ENCODE measurements at regions not wholly inside any gene's neighbourhood (a gene's known extent, or its start where the extent isn't known, plus 50 kb on each side); places are given as distances from the start of the nearest gene placed in this dataset.

DNA sequence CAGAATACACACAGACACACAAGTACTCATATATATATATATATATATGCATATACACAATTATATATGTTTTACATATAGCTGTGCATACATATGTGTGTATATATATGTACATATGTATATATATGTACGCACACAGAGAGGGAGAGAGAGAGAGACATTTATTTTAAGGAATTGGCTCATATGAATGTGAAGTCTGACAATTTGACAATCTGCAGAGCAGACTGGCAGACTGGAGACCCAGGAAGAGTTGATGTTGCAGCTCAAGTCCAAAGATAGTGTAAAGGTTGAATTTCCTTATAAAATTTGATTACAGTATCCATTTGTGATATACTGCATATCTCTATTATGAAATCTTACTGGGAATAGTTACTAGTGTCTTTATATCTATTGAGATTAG, 1330.3 kb upstream of the CADM2 start:
- H3K9ac ChIP-seq (ENCODE audit: low read depth, low read length, poor library complexity, severe bottlenecking) = no peak overlapping the region
- no peak overlapping the region for H2AFZ ChIP-seq (ENCODE audit: low read length)
- H3K9me2 ChIP-seq (replicated peaks; ENCODE audit: low read depth, low read length) = no peaks in the 10 kb centered on the region
- no peaks in the 10 kb centered on the region for H3K4me1 ChIP-seq (ENCODE audit: insufficient read depth, low read length, poor library complexity, severe bottlenecking)
- TF ChIP-seq CTCF (conservative IDR thresholded peaks at IDR 0.05; ENCODE audit: low read length) = no peak
- TF ChIP-seq EZH2phosphoT487 (IDR thresholded peaks at IDR 0.05; ENCODE audit: borderline replicate concordance) = no peak
- H3K9me3 ChIP-seq (ENCODE audit: insufficient read depth, low read depth, low read length) = no peaks in the 10 kb centered on the region
- no peaks in the 10 kb centered on the region for H3K36me3 ChIP-seq (ENCODE audit: insufficient read depth, low read length)
- no peaks in the 10 kb centered on the region for H4K20me1 ChIP-seq (ENCODE audit: insufficient read depth, low read length, poor library complexity, severe bottlenecking)
- H3K4me3 ChIP-seq (ENCODE audit: low read length, poor library complexity, severe bottlenecking) = no peak overlapping the region
- no peaks in the 10 kb centered on the region for H3K27me3 ChIP-seq (ENCODE audit: insufficient read depth, low read length, poor library complexity, severe bottlenecking)
- H3K4me2 ChIP-seq (ENCODE audit: low read depth, low read length, poor library complexity, severe bottlenecking) = no peak overlapping the region
- no peaks in the 10 kb centered on the region for H3K79me2 ChIP-seq (ENCODE audit: insufficient read depth, low read length)
- no peaks in the 10 kb centered on the region for H3F3A ChIP-seq (ENCODE audit: low read depth)

DNA sequence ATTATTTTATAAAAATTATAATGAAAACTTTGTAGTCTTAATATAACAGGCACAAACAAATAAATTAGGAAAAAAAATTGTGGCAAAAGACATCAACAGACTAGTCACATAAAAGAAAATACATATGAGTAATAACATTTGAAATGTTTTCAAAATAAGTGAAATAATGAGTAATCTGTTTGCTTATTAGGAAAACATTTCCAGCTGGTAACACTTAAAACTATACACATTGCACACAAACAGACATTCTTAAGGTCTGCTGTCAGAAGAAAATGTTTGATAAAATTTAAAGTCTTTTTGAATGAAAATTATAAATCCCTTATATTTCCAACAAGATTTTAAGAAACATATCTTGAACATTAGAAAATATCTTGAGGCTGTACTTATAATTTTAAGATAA, 1326.3 kb upstream of the CADM2 start:
- TF ChIP-seq CTCF (conservative IDR thresholded peaks at IDR 0.05; ENCODE audit: low read length) (no peak), EZH2phosphoT487 (IDR thresholded peaks at IDR 0.05; ENCODE audit: borderline replicate concordance) (no peak)
- Histone ChIP-seq H3K4me3 (ENCODE audit: low read length, poor library complexity, severe bottlenecking) (no peak overlapping the region), H3K4me2 (ENCODE audit: low read depth, low read length, poor library complexity, severe bottlenecking) (no peak overlapping the region), H3K79me2 (ENCODE audit: insufficient read depth, low read length) (no peaks in the 10 kb centered on the region), H3K27me3 (ENCODE audit: insufficient read depth, low read length, poor library complexity, severe bottlenecking) (no peaks in the 10 kb centered on the region), H2AFZ (ENCODE audit: low read length) (no peak overlapping the region), H3F3A (ENCODE audit: low read depth) (no peaks in the 10 kb centered on the region), H3K9me2 (replicated peaks; ENCODE audit: low read depth, low read length) (no peaks in the 10 kb centered on the region), H3K9ac (ENCODE audit: low read depth, low read length, poor library complexity, severe bottlenecking) (no peak overlapping the region), H3K4me1 (ENCODE audit: insufficient read depth, low read length, poor library complexity, severe bottlenecking) (no peaks in the 10 kb centered on the region), H3K36me3 (ENCODE audit: insufficient read depth, low read length) (no peaks in the 10 kb centered on the region), H3K9me3 (ENCODE audit: insufficient read depth, low read depth, low read length) (no peaks in the 10 kb centered on the region), H4K20me1 (ENCODE audit: insufficient read depth, low read length, poor library complexity, severe bottlenecking) (no peaks in the 10 kb centered on the region)

GRCh38 chr3:83633758-83634157, 1325.0 kb upstream of the CADM2 start:
- Histone ChIP-seq H3K9ac (ENCODE audit: low read depth, low read length, poor library complexity, severe bottlenecking) (no peak overlapping the region), H3K9me3 (ENCODE audit: insufficient read depth, low read depth, low read length) (no peaks in the 10 kb centered on the region), H3K4me3 (ENCODE audit: low read length, poor library complexity, severe bottlenecking) (no peak overlapping the region), H3K4me1 (ENCODE audit: insufficient read depth, low read length, poor library complexity, severe bottlenecking) (no peaks in the 10 kb centered on the region), H4K20me1 (ENCODE audit: insufficient read depth, low read length, poor library complexity, severe bottlenecking) (no peaks in the 10 kb centered on the region), H2AFZ (ENCODE audit: low read length) (no peak overlapping the region), H3K79me2 (ENCODE audit: insufficient read depth, low read length) (no peaks in the 10 kb centered on the region), H3K27me3 (ENCODE audit: insufficient read depth, low read length, poor library complexity, severe bottlenecking) (no peaks in the 10 kb centered on the region), H3K36me3 (ENCODE audit: insufficient read depth, low read length) (no peaks in the 10 kb centered on the region), H3K4me2 (ENCODE audit: low read depth, low read length, poor library complexity, severe bottlenecking) (no peak overlapping the region), H3F3A (ENCODE audit: low read depth) (no peaks in the 10 kb centered on the region), H3K9me2 (replicated peaks; ENCODE audit: low read depth, low read length) (no peaks in the 10 kb centered on the region)
- no peak for TF ChIP-seq CTCF (conservative IDR thresholded peaks at IDR 0.05; ENCODE audit: low read length)
